ENCODE measurements at regions not wholly inside any gene's neighbourhood (a gene's known extent, or its start where the extent isn't known, plus 50 kb on each side); places are given as distances from the start of the nearest gene placed in this dataset.

GRCh38 chr1:65704318-65704717 is 88.4 kb upstream of the PDE4B start:
- Histone ChIP-seq H3K27me3 (ENCODE audit: control insufficient read depth in 1 of 2, insufficient read depth in 2 of 2, low read length in 2 of 2) (no peaks in the 10 kb centered on the region), H3K9me3 (ENCODE audit: control insufficient read depth in 2 of 2, low read length in 2 of 2) (no peaks in the 10 kb centered on the region), H3K27ac (ENCODE audit: low read length) (no peak overlapping the region), H3K9ac (ENCODE audit: low read length in 2 of 2) (no peak overlapping the region), H3K4me3 (ENCODE audit: low read length in 2 of 2) (no peak overlapping the region), H3K36me3 (ENCODE audit: control insufficient read depth in 2 of 2, insufficient read depth in 2 of 2, low read length in 2 of 2) (no peaks in the 10 kb centered on the region), H3K4me1 (ENCODE audit: control insufficient read depth, insufficient read depth, low read length) (no peaks in the 10 kb centered on the region)

- Histone ChIP-seq H3K27me3 (ENCODE audit: control insufficient read depth in 1 of 2, insufficient read depth in 2 of 2, low read length in 2 of 2) (no peaks in the 10 kb centered on the region), H3K4me1 (ENCODE audit: control insufficient read depth, insufficient read depth, low read length) (no peaks in the 10 kb centered on the region), H3K27ac (ENCODE audit: low read length) (no peak overlapping the region), H3K36me3 (ENCODE audit: control insufficient read depth in 2 of 2, insufficient read depth in 2 of 2, low read length in 2 of 2) (no peaks in the 10 kb centered on the region), H3K9me3 (ENCODE audit: control insufficient read depth in 2 of 2, low read length in 2 of 2) (no peaks in the 10 kb centered on the region), H3K4me3 (ENCODE audit: low read length in 2 of 2) (no peak overlapping the region), H3K9ac (ENCODE audit: low read length in 2 of 2) (no peak overlapping the region)
Observed at GRCh38 chr1:65717815-65718454, 74.8 kb upstream of the PDE4B start.

GRCh38 chr1:65719391-65719790 is 73.3 kb upstream of the PDE4B start:
- Histone ChIP-seq H3K27me3 (ENCODE audit: control insufficient read depth in 1 of 2, insufficient read depth in 2 of 2, low read length in 2 of 2) (no peaks in the 10 kb centered on the region), H3K36me3 (ENCODE audit: control insufficient read depth in 2 of 2, insufficient read depth in 2 of 2, low read length in 2 of 2) (no peaks in the 10 kb centered on the region), H3K4me1 (ENCODE audit: control insufficient read depth, insufficient read depth, low read length) (no peaks in the 10 kb centered on the region), H3K27ac (ENCODE audit: low read length) (no peak overlapping the region), H3K9me3 (ENCODE audit: control insufficient read depth in 2 of 2, low read length in 2 of 2) (peaks cover 0 to 2% of the 10 kb centered on the region in 2 donors), H3K9ac (ENCODE audit: low read length in 2 of 2) (no peak overlapping the region), H3K4me3 (ENCODE audit: low read length in 2 of 2) (no peak overlapping the region)

GRCh38 chr1:65722461-65722860 is 70.2 kb upstream of the PDE4B start:
- Histone ChIP-seq H3K27me3 (ENCODE audit: control insufficient read depth in 1 of 2, insufficient read depth in 2 of 2, low read length in 2 of 2) (no peaks in the 10 kb centered on the region), H3K9me3 (ENCODE audit: control insufficient read depth in 2 of 2, low read length in 2 of 2) (peaks cover 0 to 2% of the 10 kb centered on the region in 2 donors), H3K4me3 (ENCODE audit: low read length in 2 of 2) (no peak overlapping the region), H3K36me3 (ENCODE audit: control insufficient read depth in 2 of 2, insufficient read depth in 2 of 2, low read length in 2 of 2) (no peaks in the 10 kb centered on the region), H3K27ac (ENCODE audit: low read length) (no peak overlapping the region), H3K4me1 (ENCODE audit: control insufficient read depth, insufficient read depth, low read length) (no peaks in the 10 kb centered on the region), H3K9ac (ENCODE audit: low read length in 2 of 2) (no peak overlapping the region)

GRCh38 chr1:65724151-65724550 is 68.5 kb upstream of the PDE4B start:
- Histone ChIP-seq H3K4me1 (ENCODE audit: control insufficient read depth, insufficient read depth, low read length) (no peaks in the 10 kb centered on the region), H3K9me3 (ENCODE audit: control insufficient read depth in 2 of 2, low read length in 2 of 2) (peaks cover 0 to 2% of the 10 kb centered on the region in 2 donors), H3K9ac (ENCODE audit: low read length in 2 of 2) (no peak overlapping the region), H3K4me3 (ENCODE audit: low read length in 2 of 2) (no peak overlapping the region), H3K36me3 (ENCODE audit: control insufficient read depth in 2 of 2, insufficient read depth in 2 of 2, low read length in 2 of 2) (no peaks in the 10 kb centered on the region), H3K27me3 (ENCODE audit: control insufficient read depth in 1 of 2, insufficient read depth in 2 of 2, low read length in 2 of 2) (no peaks in the 10 kb centered on the region), H3K27ac (ENCODE audit: low read length) (no peak overlapping the region)

GRCh38 chr1:65725064-65725463 is 67.6 kb upstream of the PDE4B start:
- H3K4me3 ChIP-seq (ENCODE audit: low read length in 2 of 2), result no peak overlapping the region
- no peaks in the 10 kb centered on the region for H3K4me1 ChIP-seq (ENCODE audit: control insufficient read depth, insufficient read depth, low read length)
- no peaks in the 10 kb centered on the region for H3K36me3 ChIP-seq (ENCODE audit: control insufficient read depth in 2 of 2, insufficient read depth in 2 of 2, low read length in 2 of 2)
- no peak overlapping the region for H3K27ac ChIP-seq (ENCODE audit: low read length)
- no peaks in the 10 kb centered on the region for H3K27me3 ChIP-seq (ENCODE audit: control insufficient read depth in 1 of 2, insufficient read depth in 2 of 2, low read length in 2 of 2)
- H3K9ac ChIP-seq (ENCODE audit: low read length in 2 of 2), result no peak overlapping the region
- H3K9me3 ChIP-seq (ENCODE audit: control insufficient read depth in 2 of 2, low read length in 2 of 2), result peaks cover 0 to 2% of the 10 kb centered on the region in 2 donors

GRCh38 chr1:65728504-65728903 is 64.2 kb upstream of the PDE4B start:
- H3K27ac ChIP-seq (ENCODE audit: low read length), result no peak overlapping the region
- H3K9me3 ChIP-seq (ENCODE audit: control insufficient read depth in 2 of 2, low read length in 2 of 2), result peaks cover 0 to 2% of the 10 kb centered on the region in 2 donors
- H3K36me3 ChIP-seq (ENCODE audit: control insufficient read depth in 2 of 2, insufficient read depth in 2 of 2, low read length in 2 of 2), result no peaks in the 10 kb centered on the region
- no peaks in the 10 kb centered on the region for H3K4me1 ChIP-seq (ENCODE audit: control insufficient read depth, insufficient read depth, low read length)
- no peak overlapping the region for H3K4me3 ChIP-seq (ENCODE audit: low read length in 2 of 2)
- no peaks in the 10 kb centered on the region for H3K27me3 ChIP-seq (ENCODE audit: control insufficient read depth in 1 of 2, insufficient read depth in 2 of 2, low read length in 2 of 2)
- no peak overlapping the region for H3K9ac ChIP-seq (ENCODE audit: low read length in 2 of 2)

- Histone ChIP-seq H3K9ac (ENCODE audit: low read length in 2 of 2) (no peak overlapping the region), H3K4me1 (ENCODE audit: control insufficient read depth, insufficient read depth, low read length) (no peaks in the 10 kb centered on the region), H3K4me3 (ENCODE audit: low read length in 2 of 2) (no peak overlapping the region), H3K27me3 (ENCODE audit: control insufficient read depth in 1 of 2, insufficient read depth in 2 of 2, low read length in 2 of 2) (no peaks in the 10 kb centered on the region), H3K27ac (ENCODE audit: low read length) (no peak overlapping the region), H3K36me3 (ENCODE audit: control insufficient read depth in 2 of 2, insufficient read depth in 2 of 2, low read length in 2 of 2) (no peaks in the 10 kb centered on the region), H3K9me3 (ENCODE audit: control insufficient read depth in 2 of 2, low read length in 2 of 2) (no peaks in the 10 kb centered on the region)
Observed at GRCh38 chr1:65729259-65729658, 63.4 kb upstream of the PDE4B start.

- no peak overlapping the region for H3K27ac ChIP-seq (ENCODE audit: low read length)
- H3K27me3 ChIP-seq (ENCODE audit: control insufficient read depth in 1 of 2, insufficient read depth in 2 of 2, low read length in 2 of 2), result no peaks in the 10 kb centered on the region
- no peak overlapping the region for H3K9ac ChIP-seq (ENCODE audit: low read length in 2 of 2)
- H3K36me3 ChIP-seq (ENCODE audit: control insufficient read depth in 2 of 2, insufficient read depth in 2 of 2, low read length in 2 of 2), result no peaks in the 10 kb centered on the region
- no peak overlapping the region for H3K4me3 ChIP-seq (ENCODE audit: low read length in 2 of 2)
- H3K4me1 ChIP-seq (ENCODE audit: control insufficient read depth, insufficient read depth, low read length), result no peaks in the 10 kb centered on the region
- H3K9me3 ChIP-seq (ENCODE audit: control insufficient read depth in 2 of 2, low read length in 2 of 2), result no peaks in the 10 kb centered on the region
Observed at GRCh38 chr1:65734979-65735378, 57.7 kb upstream of the PDE4B start.

GRCh38 chr1:65741993-65742392 is 50.7 kb upstream of the PDE4B start:
- Histone ChIP-seq H3K9me3 (ENCODE audit: control insufficient read depth in 2 of 2, low read length in 2 of 2) (no peaks in the 10 kb centered on the region), H3K4me1 (ENCODE audit: control insufficient read depth, insufficient read depth, low read length) (no peaks in the 10 kb centered on the region), H3K9ac (ENCODE audit: low read length in 2 of 2) (no peak overlapping the region), H3K4me3 (ENCODE audit: low read length in 2 of 2) (no peak overlapping the region), H3K36me3 (ENCODE audit: control insufficient read depth in 2 of 2, insufficient read depth in 2 of 2, low read length in 2 of 2) (no peaks in the 10 kb centered on the region), H3K27ac (ENCODE audit: low read length) (no peak overlapping the region), H3K27me3 (ENCODE audit: control insufficient read depth in 1 of 2, insufficient read depth in 2 of 2, low read length in 2 of 2) (peaks cover 0 to 2% of the 10 kb centered on the region in 2 donors)
